ENCODE measurements at regions not wholly inside any gene's neighbourhood (a gene's known extent, or its start where the extent isn't known, plus 50 kb on each side); places are given as distances from the start of the nearest gene placed in this dataset.

DNA sequence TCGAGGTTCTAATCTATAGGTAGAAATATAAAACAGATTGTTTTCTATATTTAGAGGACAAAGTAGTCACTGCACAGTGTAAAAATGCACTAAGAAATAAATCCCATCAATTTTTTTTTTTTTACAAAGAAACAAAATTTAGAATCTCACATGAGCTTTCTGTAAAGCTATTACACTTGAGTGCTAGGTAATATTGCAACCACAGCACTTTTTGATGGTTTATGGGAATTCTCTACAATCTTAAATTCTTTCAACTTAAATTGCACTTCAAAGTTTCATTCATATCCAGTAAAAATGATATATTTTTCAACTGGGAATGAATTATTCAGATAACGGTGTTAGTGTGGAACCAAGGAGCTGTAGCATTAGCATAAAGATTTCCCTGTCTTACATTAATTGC lies 1035.4 kb downstream of the SQOR start:
- no peak for TF ChIP-seq POLR2A (IDR thresholded peaks at IDR 0.05; ENCODE audit: extremely low read depth, insufficient read length)
- TF ChIP-seq, protein P1, sequence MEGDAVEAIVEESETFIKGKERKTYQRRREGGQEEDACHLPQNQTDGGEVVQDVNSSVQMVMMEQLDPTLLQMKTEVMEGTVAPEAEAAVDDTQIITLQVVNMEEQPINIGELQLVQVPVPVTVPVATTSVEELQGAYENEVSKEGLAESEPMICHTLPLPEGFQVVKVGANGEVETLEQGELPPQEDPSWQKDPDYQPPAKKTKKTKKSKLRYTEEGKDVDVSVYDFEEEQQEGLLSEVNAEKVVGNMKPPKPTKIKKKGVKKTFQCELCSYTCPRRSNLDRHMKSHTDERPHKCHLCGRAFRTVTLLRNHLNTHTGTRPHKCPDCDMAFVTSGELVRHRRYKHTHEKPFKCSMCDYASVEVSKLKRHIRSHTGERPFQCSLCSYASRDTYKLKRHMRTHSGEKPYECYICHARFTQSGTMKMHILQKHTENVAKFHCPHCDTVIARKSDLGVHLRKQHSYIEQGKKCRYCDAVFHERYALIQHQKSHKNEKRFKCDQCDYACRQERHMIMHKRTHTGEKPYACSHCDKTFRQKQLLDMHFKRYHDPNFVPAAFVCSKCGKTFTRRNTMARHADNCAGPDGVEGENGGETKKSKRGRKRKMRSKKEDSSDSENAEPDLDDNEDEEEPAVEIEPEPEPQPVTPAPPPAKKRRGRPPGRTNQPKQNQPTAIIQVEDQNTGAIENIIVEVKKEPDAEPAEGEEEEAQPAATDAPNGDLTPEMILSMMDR (IDR thresholded peaks at IDR 0.05; ENCODE audit: low read depth, low read length) = no peak
